ENCODE measurements at regions not wholly inside any gene's neighbourhood (a gene's known extent, or its start where the extent isn't known, plus 50 kb on each side); places are given as distances from the start of the nearest gene placed in this dataset.

- TF ChIP-seq CTCF (conservative IDR thresholded peaks at IDR 0.05; ENCODE audit: low read length) = no peak
- H3K4me3 ChIP-seq (ENCODE audit: low read length) = no peak overlapping the region
- DNase-seq (ENCODE audit: low read depth) = no peak
Observed at GRCh38 chr17:51486091-51486490, 225.7 kb downstream of the UTP18 start.

- DNase-seq (ENCODE audit: low read depth) = no peak
- TF ChIP-seq CTCF (conservative IDR thresholded peaks at IDR 0.05; ENCODE audit: low read length) = no peak
- no peak overlapping the region for H3K4me3 ChIP-seq (ENCODE audit: low read length)
Observed at GRCh38 chr17:51486885-51487520, 226.7 kb downstream of the UTP18 start.

GRCh38 chr17:51487947-51488346 lies 227.6 kb downstream of the UTP18 start:
- no peak for TF ChIP-seq CTCF (conservative IDR thresholded peaks at IDR 0.05; ENCODE audit: low read length)
- DNase-seq (ENCODE audit: low read depth) = no peak
- H3K4me3 ChIP-seq (ENCODE audit: low read length) = no peak overlapping the region

- no peak overlapping the region for H3K4me3 ChIP-seq (ENCODE audit: low read length)
- DNase-seq (ENCODE audit: low read depth) = no peak
- TF ChIP-seq CTCF (conservative IDR thresholded peaks at IDR 0.05; ENCODE audit: low read length) = no peak
Observed at GRCh38 chr17:51491416-51491815, 231.1 kb downstream of the UTP18 start.

GRCh38 chr17:51493206-51493605 lies 232.9 kb downstream of the UTP18 start:
- H3K4me3 ChIP-seq (ENCODE audit: low read length) = no peak overlapping the region
- DNase-seq (ENCODE audit: low read depth) = no peak
- TF ChIP-seq CTCF (conservative IDR thresholded peaks at IDR 0.05; ENCODE audit: low read length) = no peak

GRCh38 chr17:51496378-51496777 lies 236.0 kb downstream of the UTP18 start:
- TF ChIP-seq CTCF (conservative IDR thresholded peaks at IDR 0.05; ENCODE audit: low read length) = no peak
- no peak for DNase-seq (ENCODE audit: low read depth)
- H3K4me3 ChIP-seq (ENCODE audit: low read length) = no peak overlapping the region

- TF ChIP-seq CTCF (conservative IDR thresholded peaks at IDR 0.05; ENCODE audit: low read length) = no peak
- no peak for DNase-seq (ENCODE audit: low read depth)
Observed at GRCh38 chr17:51499897-51500296, 239.6 kb downstream of the UTP18 start.

More at GRCh38 chr17:51499897-51500296, 239.6 kb downstream of the UTP18 start:
- no peak overlapping the region for H3K4me3 ChIP-seq (ENCODE audit: low read length)
